SU-DHL-6 (cell line): ENCODE measurements at regions not wholly inside any gene's neighbourhood (a gene's known extent, or its start where the extent isn't known, plus 50 kb on each side); places are given as distances from the start of the nearest gene placed in this dataset.

Experiments
- H2AFZ ChIP-seq: fragments of 200-600 bp; sonication (generic); 2 replicates; pipeline ENCODE4 v1.6.1; 2014; ENCODE audit warnings: low read depth, mild to moderate bottlenecking, moderate library complexity, mixed read lengths, antibody characterized with exemption, low read length; ENCODE audit not compliant: severe bottlenecking
- H3F3A ChIP-seq: fragments of 200-600 bp; shearing (Covaris generic); 2 replicates; pipeline ENCODE4 v1.6.0; 2016; ENCODE audit warnings: antibody characterized with exemption, mild to moderate bottlenecking; ENCODE audit not compliant: insufficient read depth
- H3K27ac ChIP-seq: fragments of 200-600 bp; sonication (generic); 2 replicates; pipeline ENCODE4 v1.5.1; 2016; ENCODE audit warnings: low read depth, mild to moderate bottlenecking, low read length, moderate library complexity, mixed read lengths
- H3K27me3 ChIP-seq: fragments of 200-600 bp; sonication (generic), shearing (Covaris generic); 2 replicates; pipeline ENCODE4 v1.6.0; 2014; ENCODE audit warnings: mild to moderate bottlenecking, low read length
- H3K36me3 ChIP-seq: fragments of 200-600 bp; sonication (generic); 2 replicates; pipeline ENCODE4 v1.6.1; 2014; ENCODE audit warnings: mild to moderate bottlenecking, low read length, mixed read lengths
- H3K4me2 ChIP-seq: fragments of 300-600, 200-600 bp; shearing (Covaris generic), sonication (generic); 2 replicates; pipeline ENCODE4 v1.6.0; 2014; ENCODE audit warnings: low read length, low read depth, mild to moderate bottlenecking; ENCODE audit not compliant: poor library complexity, severe bottlenecking
- H3K4me3 ChIP-seq: fragments of 200-600 bp; sonication (generic); 2 replicates; pipeline ENCODE4 v1.5.1; 2014; ENCODE audit warnings: antibody characterized with exemption, low read length, mild to moderate bottlenecking, mixed read lengths; ENCODE audit not compliant: insufficient read depth, poor library complexity, severe bottlenecking
- H3K79me2 ChIP-seq: fragments of 200-600 bp; sonication (generic); 2 replicates; pipeline ENCODE4 v1.6.1; 2014; ENCODE audit warnings: mild to moderate bottlenecking, low read length, moderate library complexity; ENCODE audit not compliant: insufficient read depth
- H3K9ac ChIP-seq: fragments of 200-600 bp; sonication (generic); 2 replicates; pipeline ENCODE4 v1.7.0; 2014; ENCODE audit warnings: mild to moderate bottlenecking, low read length
- H3K9me2 ChIP-seq: fragments of 200-600 bp; sonication (generic); replicated peaks from 2 replicates; pipeline ENCODE4 v1.6.1; 2014; ENCODE audit warnings: low read length; ENCODE audit not compliant: insufficient read depth
- H3K9me3 ChIP-seq: fragments of 200-600 bp; sonication (generic); 2 replicates; pipeline ENCODE4 v1.6.1; 2014; ENCODE audit warnings: low read length, mixed read lengths; ENCODE audit not compliant: insufficient read depth
- H4K20me1 ChIP-seq: fragments of 200-600 bp; sonication (generic); 2 replicates; pipeline ENCODE4 v1.6.1; 2014; ENCODE audit warnings: low read depth, mild to moderate bottlenecking, antibody characterized with exemption, low read length, moderate library complexity, mixed read lengths
- CTCF ChIP-seq: fragments of 200-600 bp; sonication (generic); IDR thresholded peaks from one replicate; pipeline ENCODE4 v1.5.1; 2017; ENCODE audit warnings: antibody characterized with exemption, mild to moderate bottlenecking, low read length, moderate library complexity; ENCODE audit not compliant: insufficient read depth, poor library complexity, severe bottlenecking
- EZH2phosphoT487 ChIP-seq: fragments of 200-600 bp; sonication (generic), shearing (Covaris generic); conservative IDR thresholded peaks from 2 replicates; pipeline ENCODE4 v1.6.1; 2018; ENCODE audit warnings: mild to moderate bottlenecking, antibody characterized with exemption, low read length, moderate library complexity, mixed read lengths

GRCh38 chr4:173714456-173714855, 184.4 kb upstream of the HAND2 start:
- H3K27ac ChIP-seq = no peak overlapping the region
- no peaks in the 10 kb centered on the region for H3K79me2 ChIP-seq
- H3K9me3 ChIP-seq = no peaks in the 10 kb centered on the region
- no peaks in the 10 kb centered on the region for H3F3A ChIP-seq
- H3K4me2 ChIP-seq = no peak overlapping the region
- TF ChIP-seq CTCF (no peak), EZH2phosphoT487 (no peak)
- H3K4me3 ChIP-seq = no peak overlapping the region
- no peak overlapping the region for H3K9ac ChIP-seq
- H3K27me3 ChIP-seq = no peaks in the 10 kb centered on the region
- no peaks in the 10 kb centered on the region for H3K9me2 ChIP-seq
- no peaks in the 10 kb centered on the region for H4K20me1 ChIP-seq
- no peaks in the 10 kb centered on the region for H3K36me3 ChIP-seq
- H2AFZ ChIP-seq = no peak overlapping the region

- no peaks in the 10 kb centered on the region for H3K79me2 ChIP-seq
- TF ChIP-seq EZH2phosphoT487 = no peak
- no peak for TF ChIP-seq CTCF
- no peaks in the 10 kb centered on the region for H3K9me3 ChIP-seq
- no peak overlapping the region for H3K4me2 ChIP-seq
- H3K36me3 ChIP-seq = no peaks in the 10 kb centered on the region
- H3K4me3 ChIP-seq = no peak overlapping the region
- H2AFZ ChIP-seq = no peak overlapping the region
- H3K9me2 ChIP-seq = no peaks in the 10 kb centered on the region
- H4K20me1 ChIP-seq = no peaks in the 10 kb centered on the region
- no peak overlapping the region for H3K9ac ChIP-seq
- no peaks in the 10 kb centered on the region for H3F3A ChIP-seq
- no peak overlapping the region for H3K27ac ChIP-seq
- no peaks in the 10 kb centered on the region for H3K27me3 ChIP-seq
Observed at GRCh38 chr4:173713026-173713425, 183.0 kb upstream of the HAND2 start.

- Histone ChIP-seq H4K20me1 (no peaks in the 10 kb centered on the region), H3K27me3 (no peaks in the 10 kb centered on the region), H3K36me3 (no peaks in the 10 kb centered on the region), H3F3A (no peaks in the 10 kb centered on the region), H3K27ac (no peak overlapping the region), H3K79me2 (no peaks in the 10 kb centered on the region), H3K9ac (no peak overlapping the region), H3K4me3 (no peak overlapping the region), H3K9me3 (no peaks in the 10 kb centered on the region), H3K9me2 (no peaks in the 10 kb centered on the region), H2AFZ (no peak overlapping the region), H3K4me2 (no peak overlapping the region)
- no peak for TF ChIP-seq EZH2phosphoT487
- TF ChIP-seq CTCF = no peak
Observed at GRCh38 chr4:173707658-173708419, 177.8 kb upstream of the HAND2 start.
